Activated CD8-positive, alpha-beta memory T cell treated with anti-CD3 and anti-CD28 coated beads, Interleukin-2, amount 10 ng/mL, durations not matched to agents 7 days and 5 days (primary cell): ENCODE measurements at regions not wholly inside any gene's neighbourhood (a gene's known extent, or its start where the extent isn't known, plus 50 kb on each side); places are given as distances from the start of the nearest gene placed in this dataset.
"Not testable (repeated sequence)": the region's sequence is repeated elsewhere in the genome, so short reads cannot be mapped to it uniquely, and the experiment has no call there.

Experiments used
- ATAC-seq: fragments of 150-1000 bp; cut with Tn5 transposase; one replicate; pipeline ENCODE4 v1.10.0; 2021; ENCODE audit warnings: moderate library complexity
- CTCF ChIA-PET: fragments of 350-600 bp; sonication (Branson Sonifier 250); formaldehyde crosslinking; loops from one replicate; lab custom pipeline; 2021; ENCODE audit warnings: antibody characterized with exemption; lab: Charles Lee
- DNase-seq: peaks from one replicate; pipeline ENCODE4 v3.0.0-alpha.2; 2020
- H3K27ac Mint-ChIP-seq: one replicate; pipeline ENCODE4 v1.8.0; 2021; ENCODE audit warnings: mild to moderate bottlenecking, mixed read lengths
- H3K27me3 Mint-ChIP-seq: one replicate; pipeline ENCODE4 v1.8.0; 2021; ENCODE audit warnings: mixed read lengths
- H3K36me3 Mint-ChIP-seq: one replicate; pipeline ENCODE4 v1.8.0; 2021; ENCODE audit warnings: mild to moderate bottlenecking, mixed read lengths
- H3K4me1 Mint-ChIP-seq: one replicate; pipeline ENCODE4 v1.8.0; 2021; ENCODE audit warnings: mixed read lengths
- H3K4me3 Mint-ChIP-seq: one replicate; pipeline ENCODE4 v1.8.0; 2021; ENCODE audit warnings: mild to moderate bottlenecking, moderate library complexity, mixed read lengths
- H3K9me3 Mint-ChIP-seq: one replicate; pipeline ENCODE4 v1.8.0; 2022; ENCODE audit warnings: low read depth, mixed read lengths

GRCh38 chr2:16416651-16417050 is 249.0 kb downstream of the CYRIA start:
- no peak for DNase-seq
- Mint-ChIP-seq H3K4me3 (no peak overlapping the region), H3K4me1 (no peaks in the 10 kb centered on the region), H3K9me3 (no peaks in the 10 kb centered on the region), H3K27me3 (no peaks in the 10 kb centered on the region), H3K36me3 (no peaks in the 10 kb centered on the region), H3K27ac (no peak overlapping the region)
- no peak for ATAC-seq
- CTCF ChIA-PET = no interaction called here

GRCh38 chr2:16415861-16416260 is 249.8 kb downstream of the CYRIA start:
- H3K27me3 Mint-ChIP-seq, H3K27ac Mint-ChIP-seq, H3K9me3 Mint-ChIP-seq, ATAC-seq, H3K4me3 Mint-ChIP-seq, H3K4me1 Mint-ChIP-seq, H3K36me3 Mint-ChIP-seq, DNase-seq, CTCF ChIA-PET: not testable (repeated sequence)

- CTCF ChIA-PET = no interaction called here
- Mint-ChIP-seq H3K27me3 (no peaks in the 10 kb centered on the region), H3K4me3 (no peak overlapping the region), H3K4me1 (no peaks in the 10 kb centered on the region), H3K27ac (no peak overlapping the region), H3K9me3 (peaks cover 2% of the 10 kb centered on the region), H3K36me3 (no peaks in the 10 kb centered on the region)
- DNase-seq (no peak), ATAC-seq (no peak)
Measured at GRCh38 chr2:16413947-16414346, 251.7 kb downstream of the CYRIA start.

DNA sequence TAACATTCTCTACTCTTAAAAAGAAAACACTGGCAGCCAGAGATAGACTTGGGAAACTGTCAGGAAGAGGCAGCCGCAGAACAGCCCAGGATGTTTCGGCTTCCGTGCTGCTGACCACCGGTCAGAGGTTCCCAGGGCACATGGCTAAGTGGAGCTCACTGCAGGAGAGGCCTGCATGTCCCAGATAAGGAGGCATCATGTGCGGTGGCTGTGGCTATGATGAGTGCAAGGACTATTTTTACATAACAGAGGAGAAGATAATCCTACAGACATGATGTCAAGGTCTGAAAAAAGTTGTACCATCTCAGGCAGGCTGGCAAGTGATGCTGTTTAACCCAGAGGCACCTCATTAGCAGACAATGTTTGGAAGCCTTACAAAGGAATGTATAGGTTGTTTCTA is 252.3 kb downstream of the CYRIA start:
- Mint-ChIP-seq H3K27me3 (no peaks in the 10 kb centered on the region), H3K4me3 (no peak overlapping the region), H3K4me1 (no peaks in the 10 kb centered on the region), H3K36me3 (no peaks in the 10 kb centered on the region), H3K9me3 (peaks cover 2% of the 10 kb centered on the region), H3K27ac (no peak overlapping the region)
- CTCF ChIA-PET = no interaction called here
- no peak for DNase-seq
- ATAC-seq = no peak

DNA sequence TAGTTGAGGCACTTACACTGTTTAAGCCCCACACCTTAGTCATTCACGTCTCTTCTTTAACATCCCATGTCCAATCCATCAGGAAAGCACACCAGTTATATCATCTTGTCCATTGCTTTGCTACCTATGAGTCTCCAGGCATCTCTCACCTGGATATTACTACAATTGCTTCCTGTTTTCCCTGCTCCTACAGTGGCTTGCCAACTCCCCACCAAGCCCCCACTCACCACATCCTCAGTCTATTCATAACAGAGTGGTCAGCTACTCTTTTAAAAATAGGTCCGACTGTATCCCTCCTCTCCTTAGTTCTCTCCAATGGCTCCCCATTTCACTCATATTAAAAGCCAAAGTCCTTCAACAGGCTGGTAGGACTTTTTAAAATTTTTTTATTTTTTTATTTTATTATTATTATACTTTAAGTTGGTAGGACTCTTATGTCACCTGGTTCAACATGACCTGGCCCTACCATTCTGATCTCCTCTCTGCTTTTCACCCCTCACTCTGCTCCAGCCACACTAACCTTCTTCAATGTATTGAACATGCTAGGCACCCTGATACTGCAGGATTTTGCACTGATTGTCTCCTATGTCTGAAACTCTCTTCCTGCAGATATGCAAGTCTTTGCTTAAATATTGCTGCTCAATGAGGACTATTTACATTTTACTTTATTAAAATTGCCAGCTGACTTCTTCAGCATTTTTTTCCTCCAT is 253.2 kb downstream of the CYRIA start:
- no peaks in the 10 kb centered on the region for H3K27me3 Mint-ChIP-seq
- H3K4me3 Mint-ChIP-seq = no peak overlapping the region
- CTCF ChIA-PET = no interaction called here
- ATAC-seq (no peak), DNase-seq (no peak)
- H3K9me3 Mint-ChIP-seq = peaks cover 2% of the 10 kb centered on the region
- no peaks in the 10 kb centered on the region for H3K36me3 Mint-ChIP-seq
- H3K27ac Mint-ChIP-seq = no peak overlapping the region
- no peaks in the 10 kb centered on the region for H3K4me1 Mint-ChIP-seq

- Mint-ChIP-seq H3K9me3 (peaks cover 2% of the 10 kb centered on the region), H3K4me1 (no peaks in the 10 kb centered on the region)
Measured at GRCh38 chr2:16411788-16412187, 253.8 kb downstream of the CYRIA start.

GRCh38 chr2:16409849-16410248 is 255.8 kb downstream of the CYRIA start:
- CTCF ChIA-PET = no interaction called here
- no peak overlapping the region for H3K4me3 Mint-ChIP-seq
- H3K4me1 Mint-ChIP-seq = no peaks in the 10 kb centered on the region
- no peak for DNase-seq
- no peaks in the 10 kb centered on the region for H3K36me3 Mint-ChIP-seq
- H3K27ac Mint-ChIP-seq = no peak overlapping the region
- ATAC-seq = no peak
- H3K27me3 Mint-ChIP-seq = no peaks in the 10 kb centered on the region
- H3K9me3 Mint-ChIP-seq = peaks cover 2% of the 10 kb centered on the region

More at GRCh38 chr2:16411788-16412187, 253.8 kb downstream of the CYRIA start:
- no peak overlapping the region for H3K4me3 Mint-ChIP-seq
- CTCF ChIA-PET = no interaction called here
- H3K27ac Mint-ChIP-seq = no peak overlapping the region
- DNase-seq = no peak
- H3K36me3 Mint-ChIP-seq = no peaks in the 10 kb centered on the region
- H3K27me3 Mint-ChIP-seq = no peaks in the 10 kb centered on the region
- no peak for ATAC-seq

DNA sequence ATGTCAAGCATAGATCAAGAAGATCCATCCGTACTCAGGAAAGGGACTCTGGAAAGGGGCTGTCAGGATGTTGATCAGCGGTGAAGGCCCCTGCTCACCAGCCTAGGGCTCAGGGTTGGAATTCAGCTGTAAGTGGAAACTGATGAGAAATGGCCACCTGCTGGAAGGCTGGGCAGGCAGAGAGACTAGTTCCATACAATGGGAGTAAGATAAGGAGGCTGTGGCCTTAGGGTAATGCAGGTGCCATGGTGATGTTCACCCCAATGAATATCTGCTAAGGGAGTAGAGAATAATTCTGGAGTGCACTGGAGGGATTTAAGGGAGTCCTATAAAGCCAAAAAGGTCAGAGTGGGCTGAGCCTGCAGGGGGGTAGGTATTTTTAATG is 256.6 kb downstream of the CYRIA start:
- peaks cover 2% of the 10 kb centered on the region for H3K9me3 Mint-ChIP-seq
- no peak for ATAC-seq
- H3K27ac Mint-ChIP-seq = no peak overlapping the region
- H3K4me1 Mint-ChIP-seq = no peaks in the 10 kb centered on the region
- H3K4me3 Mint-ChIP-seq = no peak overlapping the region
- H3K36me3 Mint-ChIP-seq = no peaks in the 10 kb centered on the region
- DNase-seq = no peak
- H3K27me3 Mint-ChIP-seq = no peaks in the 10 kb centered on the region
- CTCF ChIA-PET = no interaction called here

- H3K27me3 Mint-ChIP-seq = no peaks in the 10 kb centered on the region
- CTCF ChIA-PET = no interaction called here
- H3K4me1 Mint-ChIP-seq = no peaks in the 10 kb centered on the region
- H3K36me3 Mint-ChIP-seq = no peaks in the 10 kb centered on the region
- no peak overlapping the region for H3K4me3 Mint-ChIP-seq
- H3K9me3 Mint-ChIP-seq = peaks cover 2% of the 10 kb centered on the region
- ATAC-seq (no peak), DNase-seq (no peak)
- H3K27ac Mint-ChIP-seq = no peak overlapping the region
Measured at GRCh38 chr2:16408331-16409005, 257.2 kb downstream of the CYRIA start.

DNA sequence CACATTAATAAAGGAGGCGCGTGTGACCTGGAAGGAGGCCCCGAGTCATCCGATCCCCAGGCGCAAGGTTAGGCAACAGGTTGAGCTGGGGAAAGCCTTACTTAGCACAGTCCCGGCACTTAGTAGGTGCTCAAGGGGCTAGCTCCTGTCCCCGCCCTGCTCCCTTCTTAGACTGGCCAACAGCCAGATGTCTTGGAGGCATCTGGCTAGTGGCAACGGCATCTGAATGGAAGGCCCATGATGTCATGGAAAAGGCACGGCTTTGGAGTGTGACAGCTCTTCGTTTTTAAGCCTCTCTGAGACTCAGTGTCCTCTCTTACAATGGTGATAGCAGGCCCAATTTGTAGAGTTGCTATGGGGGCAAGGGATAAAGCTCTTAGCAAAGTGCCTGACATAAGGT is 258.3 kb downstream of the CYRIA start:
- DNase-seq (no peak), ATAC-seq (no peak)
- no peaks in the 10 kb centered on the region for H3K4me1 Mint-ChIP-seq
- H3K27me3 Mint-ChIP-seq = no peaks in the 10 kb centered on the region
- no peak overlapping the region for H3K27ac Mint-ChIP-seq
- no peaks in the 10 kb centered on the region for H3K36me3 Mint-ChIP-seq
- H3K4me3 Mint-ChIP-seq = no peak overlapping the region
- CTCF ChIA-PET = no interaction called here
- peaks cover 2% of the 10 kb centered on the region for H3K9me3 Mint-ChIP-seq

GRCh38 chr2:16406496-16407289 is 258.9 kb downstream of the CYRIA start:
- H3K9me3 Mint-ChIP-seq = peaks cover 2% of the 10 kb centered on the region
- no peak overlapping the region for H3K4me3 Mint-ChIP-seq
- CTCF ChIA-PET = no interaction called here

DNA sequence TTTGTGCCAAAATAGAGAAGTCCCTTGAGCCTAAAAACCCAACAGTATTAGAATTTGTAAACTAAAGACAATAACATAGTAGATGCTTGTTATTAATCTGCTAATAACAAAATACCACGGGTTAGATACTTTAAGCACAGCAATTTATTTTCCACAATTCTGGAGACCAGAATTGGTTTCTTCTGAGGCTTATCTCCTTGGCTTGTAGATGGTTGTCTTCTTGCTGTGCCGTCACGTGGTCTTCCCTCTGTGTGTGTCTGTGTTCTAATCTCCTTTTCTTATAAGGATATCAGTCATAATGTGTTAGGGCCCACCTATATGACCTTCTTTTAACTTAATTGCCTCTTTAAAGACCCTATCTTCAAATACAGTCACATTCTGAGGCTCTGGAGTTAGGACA is 260.1 kb downstream of the CYRIA start:
- Mint-ChIP-seq H3K36me3 (no peaks in the 10 kb centered on the region), H3K4me1 (no peaks in the 10 kb centered on the region), H3K9me3 (peaks cover 2% of the 10 kb centered on the region), H3K27me3 (no peaks in the 10 kb centered on the region), H3K4me3 (no peak overlapping the region), H3K27ac (no peak overlapping the region)
- CTCF ChIA-PET = no interaction called here
- DNase-seq (no peak), ATAC-seq (no peak)

More at GRCh38 chr2:16406496-16407289, 258.9 kb downstream of the CYRIA start:
- ATAC-seq (no peak), DNase-seq (no peak)
- Mint-ChIP-seq H3K36me3 (no peaks in the 10 kb centered on the region), H3K4me1 (no peaks in the 10 kb centered on the region), H3K27ac (no peak overlapping the region), H3K27me3 (no peaks in the 10 kb centered on the region)

- ATAC-seq (no peak), DNase-seq (no peak)
- H3K36me3 Mint-ChIP-seq = no peaks in the 10 kb centered on the region
- H3K4me3 Mint-ChIP-seq = no peak overlapping the region
- H3K27ac Mint-ChIP-seq = no peak overlapping the region
- H3K4me1 Mint-ChIP-seq = no peaks in the 10 kb centered on the region
- no peaks in the 10 kb centered on the region for H3K27me3 Mint-ChIP-seq
- CTCF ChIA-PET = interaction anchor here (1.6 kb wide), 1 partner anchor 204 kb away, joined by 3 read pairs; no protein-coding TSS in a partner anchor
- no peaks in the 10 kb centered on the region for H3K9me3 Mint-ChIP-seq
Measured at GRCh38 chr2:16404551-16405300, 260.9 kb downstream of the CYRIA start.
